K562 (cell line): ENCODE measurements at regions not wholly inside any gene's neighbourhood (a gene's known extent, or its start where the extent isn't known, plus 50 kb on each side); places are given as distances from the start of the nearest gene placed in this dataset.

Experiments used
- ATF1 ChIP-seq, 2 experiments: fragments of 450-650 bp in 1 of 2; IDR thresholded peaks; 2 replicates each; pipeline ENCODE4 v1.6.1; 2016; ENCODE audit warnings: missing compliant biosample characterization in 1 of 2, missing genetic modification characterization in 1 of 2
- ELF4 ChIP-seq: fragments of 450-650 bp; formaldehyde crosslinking; IDR thresholded peaks from 2 replicates; pipeline ENCODE4 v1.4.0; 2022; ENCODE audit warnings: missing genetic modification characterization
- MAZ ChIP-seq, 2 experiments: fragments of 450-650 bp in 1 of 2; sonication (generic) in 1 of 2; formaldehyde crosslinking; IDR thresholded peaks in 1 of 2; conservative IDR thresholded peaks in 1 of 2; 2 replicates each; pipeline versions ENCODE4 v1.4.0 to v1.5.0; 2020; ENCODE audit warnings: mild to moderate bottlenecking in 1 of 2, missing genetic modification reagents in 1 of 2
- SREBF2 ChIP-seq: sonication (generic); formaldehyde crosslinking; IDR thresholded peaks from 2 replicates; pipeline ENCODE4 v1.4.0; 2020; ENCODE audit warnings: mild to moderate bottlenecking, missing genetic modification reagents
- TGIF2 ChIP-seq: sonication (generic); formaldehyde crosslinking; IDR thresholded peaks from 2 replicates; pipeline ENCODE4 v1.8.1; 2022; ENCODE audit warnings: mild to moderate bottlenecking, missing genetic modification reagents, moderate library complexity
- ZC3H4 ChIP-seq: sonication (generic); formaldehyde crosslinking; IDR thresholded peaks from 2 replicates; pipeline ENCODE4 v1.9.0; 2021; ENCODE audit warnings: missing genetic modification reagents, borderline replicate concordance
- ZNF589 ChIP-seq: fragments of 200-800 bp; sonication (Bioruptor generic); IDR thresholded peaks from 2 replicates; pipeline ENCODE4 v1.6.1; 2016; ENCODE audit warnings: low read depth, missing genetic modification characterization, missing compliant biosample characterization
- TF ChIP-seq, protein P1 (sequence below): fragments of 250-450 bp; sonication (Bioruptor Pico); IDR thresholded peaks from 2 replicates; pipeline ENCODE4 v1.5.0; 2020; ENCODE audit warnings: mild to moderate bottlenecking, borderline replicate concordance

DNA sequence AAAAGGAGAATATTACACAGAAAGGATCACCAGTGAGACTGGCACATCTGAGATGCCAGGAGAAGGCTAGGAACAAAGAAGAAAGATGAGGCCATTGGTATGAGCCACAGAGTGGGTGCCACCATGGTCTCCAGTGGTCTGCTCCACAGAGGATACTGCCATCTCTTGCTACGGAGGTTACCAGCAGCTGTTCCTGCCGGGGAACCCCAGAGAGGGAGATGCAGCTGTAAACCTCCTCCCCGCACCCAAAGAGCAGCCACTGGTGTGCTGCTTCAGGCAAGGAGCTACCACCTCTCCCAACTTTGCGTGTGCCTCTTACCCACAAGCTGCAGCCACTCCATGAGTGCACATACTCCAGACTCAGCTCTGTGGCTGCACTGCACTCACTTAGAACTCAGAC, 201.5 kb upstream of the RTL1 start:
- TF ChIP-seq MAZ (CRISPR knock-in tag; conservative IDR thresholded peaks at IDR 0.05 in 1 of 2, IDR thresholded peaks at IDR 0.05 in 1 of 2) (no peak), TGIF2 (CRISPR knock-in tag) (no peak), ATF1 (CRISPR knock-in tag; IDR thresholded peaks at IDR 0.05) (no peak), ATF1 (tag; IDR thresholded peaks at IDR 0.05) (no peak), ELF4 (CRISPR knock-in tag) (no peak), ZC3H4 (CRISPR knock-in tag) (no peak), ZNF589 (CRISPR knock-in tag) (no peak), SREBF2 (CRISPR knock-in tag) (no peak)
- TF ChIP-seq, protein P1, sequence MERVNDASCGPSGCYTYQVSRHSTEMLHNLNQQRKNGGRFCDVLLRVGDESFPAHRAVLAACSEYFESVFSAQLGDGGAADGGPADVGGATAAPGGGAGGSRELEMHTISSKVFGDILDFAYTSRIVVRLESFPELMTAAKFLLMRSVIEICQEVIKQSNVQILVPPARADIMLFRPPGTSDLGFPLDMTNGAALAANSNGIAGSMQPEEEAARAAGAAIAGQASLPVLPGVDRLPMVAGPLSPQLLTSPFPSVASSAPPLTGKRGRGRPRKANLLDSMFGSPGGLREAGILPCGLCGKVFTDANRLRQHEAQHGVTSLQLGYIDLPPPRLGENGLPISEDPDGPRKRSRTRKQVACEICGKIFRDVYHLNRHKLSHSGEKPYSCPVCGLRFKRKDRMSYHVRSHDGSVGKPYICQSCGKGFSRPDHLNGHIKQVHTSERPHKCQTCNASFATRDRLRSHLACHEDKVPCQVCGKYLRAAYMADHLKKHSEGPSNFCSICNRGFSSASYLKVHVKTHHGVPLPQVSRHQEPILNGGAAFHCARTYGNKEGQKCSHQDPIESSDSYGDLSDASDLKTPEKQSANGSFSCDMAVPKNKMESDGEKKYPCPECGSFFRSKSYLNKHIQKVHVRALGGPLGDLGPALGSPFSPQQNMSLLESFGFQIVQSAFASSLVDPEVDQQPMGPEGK, result no peak
